ENCODE measurements at regions not wholly inside any gene's neighbourhood (a gene's known extent, or its start where the extent isn't known, plus 50 kb on each side); places are given as distances from the start of the nearest gene placed in this dataset.
"Not testable (repeated sequence)": the region's sequence is repeated elsewhere in the genome, so short reads cannot be mapped to it uniquely, and the experiment has no call there.

GRCh38 chr4:117560329-117560728, 474.0 kb upstream of the NDST3 start:
- DNase-seq (ENCODE audit: low spot score), result peak; percentile 6

GRCh38 chr4:117574085-117574484, 460.2 kb upstream of the NDST3 start:
- no peak for DNase-seq (ENCODE audit: low spot score)

GRCh38 chr4:117575850-117576249, 458.4 kb upstream of the NDST3 start:
- no peak for DNase-seq (ENCODE audit: low spot score)

- peak; percentile 71 for DNase-seq (ENCODE audit: low spot score)
Observed at GRCh38 chr4:117577686-117578311, 456.5 kb upstream of the NDST3 start.

GRCh38 chr4:117588771-117589170, 445.5 kb upstream of the NDST3 start:
- no peak for DNase-seq (ENCODE audit: low spot score)

- DNase-seq (ENCODE audit: low spot score), result no peak
Observed at GRCh38 chr4:117596917-117597480, 437.3 kb upstream of the NDST3 start.

- DNase-seq (ENCODE audit: low spot score), result not testable (repeated sequence)
Observed at GRCh38 chr4:117599393-117599792, 434.9 kb upstream of the NDST3 start.

- DNase-seq (ENCODE audit: low spot score), result not testable (repeated sequence)
Observed at GRCh38 chr4:117600936-117601335, 433.4 kb upstream of the NDST3 start.

GRCh38 chr4:117610706-117611308, 423.5 kb upstream of the NDST3 start:
- no peak for DNase-seq (ENCODE audit: low spot score)

GRCh38 chr4:117621673-117622072, 412.6 kb upstream of the NDST3 start:
- DNase-seq (ENCODE audit: low spot score), result no peak

- no peak for DNase-seq (ENCODE audit: low spot score)
Observed at GRCh38 chr4:117623326-117623725, 411.0 kb upstream of the NDST3 start.

- no peak for DNase-seq (ENCODE audit: low spot score)
Observed at GRCh38 chr4:117626664-117627063, 407.6 kb upstream of the NDST3 start.

GRCh38 chr4:117634716-117635115, 399.6 kb upstream of the NDST3 start:
- no peak for DNase-seq (ENCODE audit: low spot score)

- no peak for DNase-seq (ENCODE audit: low spot score)
Observed at GRCh38 chr4:117637347-117637746, 396.9 kb upstream of the NDST3 start.

GRCh38 chr4:117640836-117641235, 393.4 kb upstream of the NDST3 start:
- DNase-seq (ENCODE audit: low spot score), result no peak

- no peak for DNase-seq (ENCODE audit: low spot score)
Observed at GRCh38 chr4:117641519-117641918, 392.8 kb upstream of the NDST3 start.

- no peak for DNase-seq (ENCODE audit: low spot score)
Observed at GRCh38 chr4:117654079-117654478, 380.2 kb upstream of the NDST3 start.

GRCh38 chr4:117660668-117661067, 373.6 kb upstream of the NDST3 start:
- DNase-seq (ENCODE audit: low spot score), result no peak

- no peak for DNase-seq (ENCODE audit: low spot score)
Observed at GRCh38 chr4:117661091-117662072, 372.9 kb upstream of the NDST3 start.

GRCh38 chr4:117664706-117665444, 369.4 kb upstream of the NDST3 start:
- DNase-seq (ENCODE audit: low spot score), result no peak

- no peak for DNase-seq (ENCODE audit: low spot score)
Observed at GRCh38 chr4:117676153-117676552, 358.1 kb upstream of the NDST3 start.

- no peak for DNase-seq (ENCODE audit: low spot score)
Observed at GRCh38 chr4:117678861-117679260, 355.4 kb upstream of the NDST3 start.
